ENCODE measurements at regions not wholly inside any gene's neighbourhood (a gene's known extent, or its start where the extent isn't known, plus 50 kb on each side); places are given as distances from the start of the nearest gene placed in this dataset.
"Not testable (repeated sequence)": the region's sequence is repeated elsewhere in the genome, so short reads cannot be mapped to it uniquely, and the experiment has no call there.

DNA sequence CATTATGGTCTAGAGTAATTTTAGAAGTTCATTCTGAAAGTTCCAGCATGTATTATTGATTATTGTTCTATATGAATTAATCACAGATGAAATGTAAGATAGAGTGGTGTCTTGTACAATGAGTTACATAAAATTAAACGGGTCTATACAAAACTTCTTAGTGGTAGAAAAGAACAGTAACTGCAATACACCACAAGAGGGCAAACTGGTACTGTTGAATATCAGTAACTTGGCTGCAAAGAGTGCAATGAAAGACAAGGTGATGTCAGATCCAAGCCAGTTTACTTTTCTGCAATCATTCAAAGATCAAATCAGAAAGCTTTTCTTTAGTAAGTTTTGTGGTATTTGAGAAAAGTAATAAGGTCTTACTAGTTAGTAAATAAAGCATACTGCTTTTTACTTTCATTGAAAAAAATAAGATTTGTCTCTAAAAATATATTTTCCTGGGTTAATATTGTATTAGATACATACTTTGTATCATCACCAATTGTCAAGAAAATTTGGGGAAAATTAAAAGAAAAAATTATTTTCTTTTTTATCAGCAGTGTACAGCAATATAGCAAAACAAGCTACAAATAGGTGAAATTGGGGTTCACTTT lies 66.4 kb upstream of the BTG3 start:
- DNase-seq, result peak; percentile 13

DNA sequence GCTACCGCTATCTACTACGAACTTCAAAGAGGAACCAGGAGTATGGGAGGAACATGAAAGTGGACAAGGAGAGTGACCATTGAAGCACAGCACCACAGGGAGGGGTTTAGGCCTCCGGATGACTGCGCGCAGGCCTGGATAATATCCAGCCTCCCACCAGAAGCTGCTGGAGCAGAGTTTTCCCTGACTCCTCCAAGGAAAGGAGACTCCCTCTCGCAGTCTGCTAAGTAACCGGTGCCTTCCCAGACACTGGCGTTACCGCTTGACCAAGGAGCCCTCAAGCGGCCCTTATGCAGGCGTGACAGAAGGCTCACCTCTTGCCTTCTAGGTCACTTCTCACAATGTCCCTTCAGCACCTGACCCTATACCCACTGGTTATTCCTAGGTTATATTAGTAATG lies 64.2 kb upstream of the BTG3 start:
- not testable (repeated sequence) for DNase-seq

DNA sequence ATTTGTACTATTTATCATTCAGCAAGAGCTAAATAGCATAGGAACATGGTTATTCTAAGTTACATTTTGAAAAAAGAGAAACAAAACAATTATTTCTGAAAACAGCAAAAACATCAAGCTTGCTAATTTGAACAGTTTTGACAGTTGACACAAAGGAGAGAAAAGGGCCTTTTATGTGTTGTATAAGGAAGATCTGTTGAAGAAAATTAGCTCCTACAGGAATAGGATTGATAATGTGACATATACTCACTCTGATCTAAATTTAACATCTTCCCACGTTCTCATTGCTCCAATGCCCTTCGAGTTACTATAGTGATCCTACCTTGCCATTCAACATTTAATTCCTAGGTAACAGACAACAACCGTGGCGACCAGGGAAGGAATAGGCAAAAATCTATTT lies 61.4 kb upstream of the BTG3 start:
- DNase-seq, result no peak

DNA sequence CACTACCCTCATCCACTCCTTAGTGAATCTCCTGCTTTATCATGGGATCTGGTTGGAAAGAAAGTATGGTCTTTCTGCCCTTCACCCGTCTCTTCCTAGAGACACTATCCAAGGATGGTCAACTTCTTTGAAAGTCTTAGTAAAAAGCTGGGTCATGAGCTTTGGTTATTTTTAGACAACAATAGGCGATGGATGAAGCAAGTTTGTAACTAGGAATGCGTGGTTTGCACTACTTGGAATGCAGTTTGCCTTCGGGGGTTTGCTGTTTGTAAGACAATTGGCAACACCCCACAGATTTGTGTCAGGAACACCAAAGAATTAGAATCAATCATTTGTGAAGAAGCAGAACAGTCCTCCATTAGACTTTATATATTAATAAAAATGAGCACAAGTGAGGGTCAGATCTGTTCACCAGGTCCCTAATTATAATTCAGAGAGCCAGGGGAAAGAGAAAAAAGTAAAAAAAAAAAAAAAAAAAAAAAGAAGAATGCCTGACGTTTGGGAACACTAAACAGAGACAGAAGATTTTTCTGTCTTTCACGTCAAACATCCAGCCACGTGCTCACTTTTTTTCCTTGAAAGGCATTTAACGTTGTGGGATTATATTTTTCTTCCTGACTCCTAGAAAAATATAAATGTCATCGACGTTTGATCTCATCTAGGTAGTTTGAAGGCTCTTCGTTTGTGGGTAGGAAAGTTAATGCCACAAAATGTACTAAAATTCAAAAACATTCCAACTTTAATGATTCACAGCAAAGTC lies 60.7 kb upstream of the BTG3 start:
- no peak for DNase-seq

DNA sequence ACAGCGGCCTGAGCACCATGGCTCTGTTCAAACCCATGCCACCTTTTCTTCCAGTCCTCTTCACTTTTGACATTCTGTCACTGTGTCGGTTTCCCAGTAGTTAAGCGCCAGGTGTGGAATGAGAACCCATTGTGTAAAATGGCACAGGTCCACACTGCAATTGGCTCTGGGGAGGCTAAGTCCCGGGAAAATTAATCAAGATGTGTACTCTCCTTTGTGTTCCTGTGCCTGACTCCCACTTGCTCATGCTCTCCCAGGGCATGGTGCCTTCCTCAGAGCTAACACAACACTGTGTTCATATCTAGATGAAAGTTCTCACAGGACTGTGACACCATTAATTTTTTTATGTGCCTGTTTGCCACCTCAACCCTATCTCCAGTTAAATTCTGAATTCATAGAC lies 59.0 kb upstream of the BTG3 start:
- no peak for DNase-seq

DNA sequence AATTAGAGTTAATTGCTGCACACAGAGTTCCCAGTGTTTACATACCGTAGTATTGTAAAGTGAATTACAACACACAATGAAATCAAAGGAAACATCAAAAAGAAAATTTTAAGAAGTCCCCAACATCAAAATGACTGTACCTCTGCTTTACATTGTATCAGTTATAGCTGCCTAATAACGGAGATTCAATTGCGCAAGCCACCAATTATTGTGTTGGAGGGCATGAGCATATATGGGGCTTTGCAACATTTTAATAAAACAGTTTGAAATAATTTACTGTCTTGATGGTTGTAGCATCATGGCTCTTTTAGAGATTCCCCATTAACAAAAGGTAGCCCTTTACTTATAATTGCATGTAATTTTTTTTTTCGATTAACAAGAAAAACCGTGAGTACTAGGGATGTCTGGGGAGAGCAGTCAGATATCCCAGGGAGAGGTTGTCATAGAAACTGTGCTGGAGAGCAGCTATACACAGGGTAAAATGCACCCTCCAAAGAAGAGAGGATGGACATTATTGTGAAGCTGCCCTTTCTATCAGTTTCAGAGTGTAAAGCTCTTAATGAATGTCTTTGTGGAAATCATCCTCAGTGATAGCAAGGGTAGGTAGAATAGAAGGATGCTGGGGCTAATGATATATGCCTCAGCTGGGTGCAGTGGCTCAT lies 55.9 kb upstream of the BTG3 start:
- DNase-seq, result no peak

DNA sequence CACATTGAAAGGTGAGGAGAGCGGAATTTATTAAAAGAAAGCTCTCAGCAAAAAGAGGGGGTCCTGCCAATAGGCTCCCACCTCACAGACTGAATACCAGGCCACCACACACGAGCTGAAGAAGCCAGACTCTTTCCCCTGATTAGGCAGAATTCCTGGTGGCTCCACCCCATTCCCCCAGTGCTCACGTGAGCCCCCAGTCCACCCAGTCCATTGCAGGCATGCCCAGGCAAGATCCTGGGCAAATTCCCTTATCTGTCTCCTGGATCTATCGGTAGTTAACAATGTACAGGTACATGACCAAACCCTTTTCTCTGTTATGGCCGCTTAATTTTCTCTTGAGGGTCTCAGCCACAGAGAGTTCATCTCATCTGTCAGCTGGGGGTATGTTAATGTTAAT lies 54.6 kb upstream of the BTG3 start:
- DNase-seq, result no peak
